Fibroblast of skin of scalp (primary cell): ENCODE measurements at regions not wholly inside any gene's neighbourhood (a gene's known extent, or its start where the extent isn't known, plus 50 kb on each side); places are given as distances from the start of the nearest gene placed in this dataset.
"Not testable (repeated sequence)": the region's sequence is repeated elsewhere in the genome, so short reads cannot be mapped to it uniquely, and the experiment has no call there.

Experiments
- DNase-seq: peaks from one replicate; pipeline ENCODE4 v3.0.0-alpha.2; 2013

- DNase-seq = peak; percentile 27
Measured at GRCh38 chr4:103996064-103996463, 276.3 kb upstream of the TACR3 start.

- DNase-seq = no peak
Measured at GRCh38 chr4:103994059-103994458, 274.3 kb upstream of the TACR3 start.

- DNase-seq = no peak
Measured at GRCh38 chr4:103982454-103982853, 262.7 kb upstream of the TACR3 start.

- no peak for DNase-seq
Measured at GRCh38 chr4:103948244-103949018, 228.6 kb upstream of the TACR3 start.

DNA sequence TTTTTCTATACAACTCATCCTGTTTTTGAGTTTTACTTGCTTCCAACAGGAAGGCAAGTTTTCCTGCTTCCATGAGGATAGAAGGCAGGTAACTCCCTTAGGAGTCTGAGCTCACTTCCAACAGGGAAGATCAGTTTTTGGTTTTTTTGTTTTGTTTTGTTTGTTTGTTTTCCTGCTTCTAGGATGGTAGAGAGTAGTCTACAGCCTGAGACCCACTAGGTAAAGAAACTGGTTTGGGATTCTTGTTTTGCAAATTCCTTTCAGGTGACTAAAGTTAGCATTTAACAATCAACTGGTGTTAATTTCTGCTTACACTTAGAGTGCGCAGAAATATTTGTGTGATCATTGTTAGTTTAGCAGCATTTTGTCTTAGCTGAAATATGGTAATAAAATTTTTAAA lies 227.8 kb upstream of the TACR3 start:
- no peak for DNase-seq

DNA sequence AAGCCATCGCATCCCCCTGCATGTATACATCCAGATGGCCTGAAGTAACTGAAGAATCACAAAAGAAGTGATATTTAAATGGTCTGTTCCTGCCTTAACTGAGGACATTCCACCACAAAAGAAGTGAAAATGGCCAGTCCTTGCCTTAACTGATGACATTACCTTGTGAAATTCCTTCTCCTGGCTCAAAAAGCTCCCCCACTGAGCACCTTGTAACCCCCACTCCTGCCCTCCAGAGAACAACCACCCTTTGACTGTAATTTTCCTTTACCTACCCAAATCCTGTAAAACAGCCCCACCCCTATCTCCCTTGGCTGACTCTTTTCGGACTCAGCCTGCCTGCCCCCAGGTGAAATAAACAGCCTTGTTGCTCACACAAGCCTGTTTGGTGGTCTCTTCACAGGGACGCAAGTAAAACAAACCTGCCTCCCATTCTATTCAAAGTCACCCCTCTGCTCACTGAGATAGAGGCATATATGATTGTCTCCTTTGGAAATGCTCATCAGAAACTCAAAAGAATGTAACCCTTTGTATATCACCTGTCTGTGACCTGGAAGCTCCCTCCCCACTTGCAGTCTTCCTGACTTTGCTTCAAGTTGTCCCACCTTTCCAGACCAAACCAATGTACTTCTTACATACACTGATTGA lies 227.0 kb upstream of the TACR3 start:
- not testable (repeated sequence) for DNase-seq

GRCh38 chr4:103938488-103938887 lies 218.7 kb upstream of the TACR3 start:
- DNase-seq = no peak

DNA sequence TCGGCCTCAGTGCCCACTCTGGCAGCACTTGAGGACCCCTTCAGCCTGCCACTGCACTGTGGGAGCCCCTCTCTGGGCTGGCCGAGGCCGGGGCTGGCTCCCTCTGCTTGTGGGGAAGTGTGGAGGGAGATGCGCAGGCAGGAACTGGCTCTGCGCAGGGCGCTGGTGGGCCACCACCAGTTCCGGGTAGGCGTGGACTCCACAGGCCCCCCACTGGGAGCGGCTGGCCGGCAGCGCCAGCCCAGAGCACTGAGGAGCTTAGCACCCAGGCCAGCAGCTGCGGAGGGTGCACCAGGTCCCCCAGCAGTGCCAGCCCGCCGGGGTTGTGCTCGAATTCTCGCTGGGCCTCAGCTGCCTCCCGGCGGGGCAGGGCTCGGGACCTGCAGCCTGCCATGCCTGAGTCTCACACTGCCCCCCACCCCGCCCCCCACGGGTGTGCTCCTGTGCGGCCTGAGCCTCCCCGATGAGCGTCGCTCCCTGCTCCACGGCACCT lies 216.9 kb upstream of the TACR3 start:
- DNase-seq = no peak

DNA sequence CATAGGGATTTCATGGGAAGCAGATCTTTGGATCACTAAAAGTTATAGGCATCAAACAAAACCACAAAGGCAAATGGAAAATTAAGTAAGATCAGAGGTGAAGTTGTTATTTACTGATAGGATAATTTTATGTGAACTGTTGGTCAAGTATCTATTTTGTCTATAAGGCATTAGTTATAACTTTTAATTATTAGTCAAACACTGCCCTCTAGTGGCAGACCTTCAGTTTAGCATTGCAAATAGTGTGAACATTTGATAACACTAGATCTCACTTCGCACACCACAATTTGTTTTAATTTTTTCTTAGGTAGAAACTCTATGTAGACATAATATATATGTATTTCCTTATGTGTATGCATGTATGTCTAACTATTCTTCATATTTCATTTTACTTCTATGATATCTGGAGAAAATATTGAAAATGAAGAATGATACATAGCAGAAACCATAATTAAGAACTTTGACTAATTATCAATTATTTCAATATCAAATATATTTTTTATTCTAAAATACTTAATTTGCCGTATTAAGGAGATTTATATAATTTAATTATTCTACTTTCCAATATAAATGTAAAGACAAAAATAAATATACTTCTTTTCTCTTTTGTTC lies 214.5 kb upstream of the TACR3 start:
- peak; percentile 52 for DNase-seq

GRCh38 chr4:103928370-103928769 lies 208.6 kb upstream of the TACR3 start:
- no peak for DNase-seq

GRCh38 chr4:103923551-103923950 lies 203.8 kb upstream of the TACR3 start:
- no peak for DNase-seq

DNA sequence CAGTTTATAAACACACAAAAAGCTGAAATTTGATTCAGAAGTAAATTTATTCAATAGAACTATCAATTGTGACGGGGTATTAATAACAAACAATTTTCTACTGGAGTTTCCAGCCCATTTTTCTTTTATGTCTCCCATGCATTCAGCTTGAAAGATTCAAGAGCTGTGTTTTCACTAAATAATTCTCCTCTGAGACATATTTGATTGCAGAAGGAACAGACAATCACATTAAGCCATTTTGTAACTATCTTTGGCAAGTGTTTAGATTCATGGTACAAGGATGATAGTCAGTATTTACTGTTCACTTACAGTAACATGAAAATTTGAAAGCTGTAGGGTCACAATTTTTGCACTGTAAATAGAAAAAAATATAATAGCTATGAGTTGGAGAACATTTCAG lies 198.4 kb upstream of the TACR3 start:
- DNase-seq = no peak

DNA sequence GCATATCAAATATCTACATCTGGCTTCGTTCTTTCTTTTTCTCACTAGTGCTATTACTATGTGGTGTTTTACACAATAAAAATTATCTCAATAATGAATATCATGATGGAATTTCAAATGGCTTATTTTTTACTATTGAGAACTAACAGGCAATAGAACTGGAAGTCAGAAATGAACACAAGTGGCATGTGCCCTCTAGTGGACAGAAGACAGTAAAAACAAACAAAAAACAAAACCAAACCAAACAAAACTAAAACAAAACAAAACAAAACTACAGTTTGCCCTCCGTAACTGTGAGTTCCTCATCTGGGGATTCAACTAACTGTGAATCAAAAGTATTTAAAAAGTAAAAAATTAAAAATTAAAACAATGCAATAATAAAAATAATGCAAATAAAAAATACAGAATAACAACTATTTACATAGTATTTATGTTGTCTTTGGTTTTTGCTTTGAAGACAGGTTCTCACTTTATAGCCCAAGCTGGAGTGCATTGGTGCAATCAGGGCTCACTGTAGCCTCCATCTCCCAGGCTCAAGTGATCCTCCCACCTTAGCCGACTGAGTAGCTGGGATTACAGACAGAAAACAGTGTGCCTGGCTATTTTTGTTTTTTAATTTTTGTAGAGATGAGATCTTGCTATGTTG lies 195.6 kb upstream of the TACR3 start:
- DNase-seq = peak; percentile 24

DNA sequence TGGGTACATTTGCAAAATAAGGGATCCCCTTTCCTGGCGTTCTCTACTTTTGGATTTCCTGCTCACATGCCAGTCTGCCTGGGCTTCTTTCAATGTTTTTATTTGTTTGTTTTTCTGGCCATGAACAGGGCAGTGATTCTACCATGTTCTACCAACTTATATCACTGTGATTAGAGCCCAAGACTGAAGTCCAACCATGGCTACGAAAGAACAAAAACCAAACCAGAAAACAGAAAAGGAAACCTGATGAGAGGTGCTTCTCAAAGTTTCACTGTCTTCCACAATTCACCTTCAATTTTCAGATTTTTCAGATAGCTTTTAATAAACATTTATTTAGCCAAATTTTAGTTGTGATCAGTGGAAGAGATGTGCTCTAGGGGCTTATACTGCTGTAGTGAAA lies 187.6 kb upstream of the TACR3 start:
- DNase-seq = no peak

DNA sequence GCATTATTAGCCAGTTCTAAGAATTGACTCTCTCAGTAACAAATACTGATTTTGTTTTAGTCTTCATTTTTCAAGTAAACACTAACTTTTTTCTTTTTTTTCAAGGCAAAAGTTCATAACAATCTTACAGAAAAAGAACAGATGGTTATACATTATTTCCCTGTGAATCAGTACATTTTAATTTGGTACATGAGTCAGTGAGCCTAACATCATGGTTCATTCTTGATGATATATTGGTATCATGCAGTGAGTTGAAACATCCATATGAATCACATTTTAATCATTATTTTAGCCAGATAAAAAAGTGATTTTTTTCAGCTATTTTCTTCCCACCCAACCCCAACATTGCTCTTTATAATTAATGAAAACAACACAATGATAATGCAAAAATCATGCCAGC lies 184.3 kb upstream of the TACR3 start:
- peak; percentile 62 for DNase-seq

DNA sequence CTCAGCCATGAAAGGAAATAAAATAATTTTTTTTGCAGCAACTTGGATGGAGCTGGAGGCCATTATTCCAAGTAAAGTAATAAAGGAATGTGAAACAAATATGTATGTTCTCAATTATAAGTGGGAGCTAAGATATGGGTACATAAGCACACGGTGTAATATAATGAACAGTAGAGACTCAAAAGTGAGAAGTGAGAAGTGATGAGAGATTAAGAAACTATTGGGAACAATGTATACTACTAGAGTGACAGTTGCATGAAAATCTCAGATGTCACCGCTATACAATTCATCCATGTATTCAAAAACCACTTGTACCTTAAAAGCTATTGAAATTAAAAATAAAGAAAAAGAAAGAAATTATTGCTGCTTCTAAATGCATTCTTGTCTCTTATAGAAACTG lies 182.9 kb upstream of the TACR3 start:
- DNase-seq = no peak

DNA sequence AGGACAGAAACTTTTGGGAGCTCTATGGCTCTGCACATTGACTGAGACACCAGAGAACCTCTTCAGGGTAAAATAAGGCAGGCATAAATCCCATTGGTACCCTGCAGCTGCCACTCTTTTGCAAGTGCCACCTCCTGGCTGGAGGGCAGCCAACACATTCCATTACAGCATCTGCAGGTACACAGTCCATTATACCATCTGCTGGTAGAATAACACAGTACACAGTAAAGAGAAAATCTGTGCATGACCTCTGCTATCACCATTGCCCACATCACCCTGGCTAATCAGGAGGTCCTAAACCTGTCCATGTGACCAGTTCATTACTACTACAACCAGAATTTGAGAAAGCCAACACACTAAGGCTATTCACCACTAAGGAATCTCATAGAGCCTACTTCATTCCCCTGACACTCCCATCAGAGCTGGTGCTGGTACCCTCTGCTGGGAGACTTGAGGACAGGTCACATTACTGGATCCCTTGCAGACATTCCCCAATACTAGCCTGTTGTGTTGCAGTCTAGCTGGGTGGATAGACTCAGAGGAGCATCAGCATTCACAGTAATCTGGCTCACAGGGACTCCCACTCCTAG lies 176.2 kb upstream of the TACR3 start:
- DNase-seq = peak; percentile 1

GRCh38 chr4:103892586-103892985 lies 172.8 kb upstream of the TACR3 start:
- DNase-seq = peak; percentile 46

DNA sequence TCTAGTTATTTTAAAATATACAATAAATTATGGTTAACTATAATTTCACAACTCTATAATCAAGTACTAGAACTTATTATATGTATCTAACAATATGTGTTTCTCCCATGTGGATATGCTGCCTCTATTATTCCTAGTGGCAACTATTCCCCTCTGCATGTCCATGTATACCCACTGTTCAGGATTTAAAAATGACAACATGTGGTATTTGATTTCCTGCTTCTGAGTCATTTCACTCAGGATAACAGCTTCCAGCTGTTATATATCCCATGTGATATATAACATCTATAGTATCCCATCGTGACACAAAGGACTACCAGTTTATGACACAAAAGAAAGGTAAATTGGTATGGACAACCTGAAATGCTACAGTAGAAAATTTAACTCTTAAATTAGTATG lies 167.4 kb upstream of the TACR3 start:
- peak; percentile 57 for DNase-seq

DNA sequence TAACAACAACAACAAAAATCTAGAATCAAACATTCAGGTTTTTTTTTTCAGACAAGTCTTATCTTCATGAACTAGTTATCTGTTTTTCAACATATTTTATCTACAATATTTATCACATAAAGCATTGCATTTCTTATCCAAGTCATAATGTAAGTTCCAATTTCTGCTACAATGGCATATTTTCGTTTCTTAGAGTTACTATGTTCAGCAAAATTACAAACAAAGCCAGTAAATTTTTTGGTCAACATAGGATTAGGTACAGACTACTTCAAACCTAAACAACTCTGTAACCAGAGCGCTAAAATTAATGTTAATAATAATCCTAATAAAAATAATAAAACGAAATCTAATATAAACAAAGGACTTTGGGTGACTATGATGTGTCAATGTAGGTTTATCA lies 165.4 kb upstream of the TACR3 start:
- no peak for DNase-seq

- no peak for DNase-seq
Measured at GRCh38 chr4:103867311-103867710, 147.5 kb upstream of the TACR3 start.

DNA sequence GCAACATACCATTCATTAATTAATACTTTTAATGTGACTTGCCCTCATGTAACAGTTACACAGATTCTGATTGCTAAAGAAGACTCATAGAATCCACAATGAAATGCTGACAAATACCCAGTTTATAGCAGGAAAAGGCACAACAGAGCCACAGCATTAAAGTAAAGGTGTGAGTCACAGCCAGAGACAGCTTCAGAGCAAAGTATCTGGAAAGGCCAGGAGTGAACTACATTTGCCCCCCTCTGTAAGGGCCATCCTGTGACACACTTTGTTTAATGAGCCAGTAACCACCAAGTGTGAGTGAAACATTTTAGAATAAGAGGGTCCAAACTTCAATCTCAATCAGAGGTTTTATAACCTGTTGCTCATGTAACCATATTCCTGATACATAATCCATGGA lies 133.8 kb upstream of the TACR3 start:
- no peak for DNase-seq

DNA sequence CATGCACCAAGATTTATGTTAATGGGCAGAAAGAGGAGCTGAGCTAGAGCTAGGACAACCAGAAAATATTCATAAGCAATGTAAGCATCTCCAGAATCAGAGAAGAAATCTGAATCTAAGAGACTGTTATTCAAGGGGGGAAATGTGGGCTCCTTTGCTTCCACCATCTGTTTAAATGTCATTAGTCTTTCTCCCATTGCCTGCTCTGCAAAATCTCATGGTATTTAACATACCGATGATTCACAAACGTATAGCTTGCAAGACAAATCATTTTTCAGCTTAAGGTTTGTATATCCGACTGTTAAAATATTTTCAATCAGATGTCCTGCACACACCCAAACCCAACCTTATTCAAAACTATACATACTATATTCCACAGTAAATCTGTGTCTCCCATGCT lies 133.4 kb upstream of the TACR3 start:
- no peak for DNase-seq
